Breast epithelium (tissue), 3 donors: ENCODE measurements at regions not wholly inside any gene's neighbourhood (a gene's known extent, or its start where the extent isn't known, plus 50 kb on each side); places are given as distances from the start of the nearest gene placed in this dataset.

Experiments
- POLR2A ChIP-seq: fragments of 450-650 bp; IDR thresholded peaks from one replicate; pipeline ENCODE4 v1.6.1; 2016; ENCODE audit warnings: antibody characterized with exemption, mild to moderate bottlenecking, moderate library complexity
- POLR2AphosphoS5 ChIP-seq, 3 donors: sonication (generic); formaldehyde crosslinking; IDR thresholded peaks; one replicate each; pipeline ENCODE4 v1.6.1; 2017; ENCODE audit warnings: antibody characterized with exemption in 3 of 3
- TF ChIP-seq, protein P1 (sequence below), 3 donors: fragments of 450-650 bp; IDR thresholded peaks; one replicate each; pipeline ENCODE4 v1.5.1; 2016 to 2017; ENCODE audit warnings: antibody characterized with exemption in 3 of 3, mild to moderate bottlenecking in 3 of 3, moderate library complexity in 3 of 3

- TF ChIP-seq POLR2A (no peak), POLR2AphosphoS5 (IDR thresholded peaks at IDR 0.05) (no peak)
- TF ChIP-seq, protein P1, sequence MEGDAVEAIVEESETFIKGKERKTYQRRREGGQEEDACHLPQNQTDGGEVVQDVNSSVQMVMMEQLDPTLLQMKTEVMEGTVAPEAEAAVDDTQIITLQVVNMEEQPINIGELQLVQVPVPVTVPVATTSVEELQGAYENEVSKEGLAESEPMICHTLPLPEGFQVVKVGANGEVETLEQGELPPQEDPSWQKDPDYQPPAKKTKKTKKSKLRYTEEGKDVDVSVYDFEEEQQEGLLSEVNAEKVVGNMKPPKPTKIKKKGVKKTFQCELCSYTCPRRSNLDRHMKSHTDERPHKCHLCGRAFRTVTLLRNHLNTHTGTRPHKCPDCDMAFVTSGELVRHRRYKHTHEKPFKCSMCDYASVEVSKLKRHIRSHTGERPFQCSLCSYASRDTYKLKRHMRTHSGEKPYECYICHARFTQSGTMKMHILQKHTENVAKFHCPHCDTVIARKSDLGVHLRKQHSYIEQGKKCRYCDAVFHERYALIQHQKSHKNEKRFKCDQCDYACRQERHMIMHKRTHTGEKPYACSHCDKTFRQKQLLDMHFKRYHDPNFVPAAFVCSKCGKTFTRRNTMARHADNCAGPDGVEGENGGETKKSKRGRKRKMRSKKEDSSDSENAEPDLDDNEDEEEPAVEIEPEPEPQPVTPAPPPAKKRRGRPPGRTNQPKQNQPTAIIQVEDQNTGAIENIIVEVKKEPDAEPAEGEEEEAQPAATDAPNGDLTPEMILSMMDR (IDR thresholded peaks at IDR 0.05): no peak
These were observed 458.6 kb downstream of the ZNF608 start for GRCh38 chr5:124287813-124288212.
